ENCODE measurements at regions not wholly inside any gene's neighbourhood (a gene's known extent, or its start where the extent isn't known, plus 50 kb on each side); places are given as distances from the start of the nearest gene placed in this dataset.

GRCh38 chr5:60357302-60357701 is 342.7 kb downstream of the DEPDC1B start:
- H3K36me3 ChIP-seq (ENCODE audit: control insufficient read depth in 1 of 2, insufficient read depth in 2 of 2, low read depth in 1 of 2, low read length in 2 of 2) = no peaks in the 10 kb centered on the region
- H3K4me2 ChIP-seq (ENCODE audit: low read length, poor library complexity, severe bottlenecking) = no peak overlapping the region
- no peak overlapping the region for H2BK15ac ChIP-seq (ENCODE audit: low read depth, poor library complexity, severe bottlenecking)
- H3K9ac ChIP-seq (ENCODE audit: low read length) = no peak overlapping the region
- no peaks in the 10 kb centered on the region for H3K79me1 ChIP-seq (replicated peaks; ENCODE audit: low read length, poor library complexity, severe bottlenecking)
- no peak overlapping the region for H2BK5ac ChIP-seq (ENCODE audit: low read depth, low read length, poor library complexity, severe bottlenecking)
- no peak for DNase-seq
- no peak overlapping the region for H2BK12ac ChIP-seq (ENCODE audit: low read length in 2 of 2)
- H3K4ac ChIP-seq (ENCODE audit: low read depth in 1 of 2, low read length in 2 of 2) = no peak overlapping the region
- H2AK5ac ChIP-seq (ENCODE audit: low read length, severe bottlenecking) = no peak overlapping the region
- no peak overlapping the region for H4K91ac ChIP-seq (ENCODE audit: low read length)
- H3K27ac ChIP-seq (ENCODE audit: low read length, poor library complexity, severe bottlenecking) = no peak overlapping the region
- no peak overlapping the region for H3K18ac ChIP-seq (ENCODE audit: low read depth in 1 of 2, low read length in 2 of 2)
- H2BK120ac ChIP-seq (ENCODE audit: low read depth, low read length) = no peak overlapping the region
- no peaks in the 10 kb centered on the region for H3K27me3 ChIP-seq (ENCODE audit: control insufficient read depth in 1 of 2, insufficient read depth in 1 of 2, low read length in 2 of 2)
- H3K14ac ChIP-seq (ENCODE audit: low read length in 2 of 2) = no peak overlapping the region
- no peak overlapping the region for H3K23ac ChIP-seq (ENCODE audit: low read length in 2 of 2)
- H4K8ac ChIP-seq (ENCODE audit: low read length) = no peak overlapping the region
- no peak overlapping the region for H3K4me3 ChIP-seq (ENCODE audit: insufficient read depth in 1 of 2, low read depth in 1 of 2, low read length in 2 of 2)
- no peaks in the 10 kb centered on the region for H3K4me1 ChIP-seq (ENCODE audit: control insufficient read depth, insufficient read depth, low read depth, low read length)
- H2AFZ ChIP-seq (ENCODE audit: low read depth, low read length) = no peak overlapping the region
- no peaks in the 10 kb centered on the region for H3K9me3 ChIP-seq (ENCODE audit: control insufficient read depth, low read length)

GRCh38 chr5:60356745-60357144 is 343.2 kb downstream of the DEPDC1B start:
- H3K23ac ChIP-seq (ENCODE audit: low read length in 2 of 2) = no peak overlapping the region
- no peaks in the 10 kb centered on the region for H3K36me3 ChIP-seq (ENCODE audit: control insufficient read depth in 1 of 2, insufficient read depth in 2 of 2, low read depth in 1 of 2, low read length in 2 of 2)
- H3K18ac ChIP-seq (ENCODE audit: low read depth in 1 of 2, low read length in 2 of 2) = no peak overlapping the region
- H3K79me1 ChIP-seq (replicated peaks; ENCODE audit: low read length, poor library complexity, severe bottlenecking) = no peaks in the 10 kb centered on the region
- H3K9ac ChIP-seq (ENCODE audit: low read length) = no peak overlapping the region
- H3K4ac ChIP-seq (ENCODE audit: low read depth in 1 of 2, low read length in 2 of 2) = no peak overlapping the region
- H2BK5ac ChIP-seq (ENCODE audit: low read depth, low read length, poor library complexity, severe bottlenecking) = peak overlapping the region; percentile 19
- no peak overlapping the region for H4K8ac ChIP-seq (ENCODE audit: low read length)
- no peak overlapping the region for H2BK120ac ChIP-seq (ENCODE audit: low read depth, low read length)
- no peak overlapping the region for H3K4me2 ChIP-seq (ENCODE audit: low read length, poor library complexity, severe bottlenecking)
- 100% methylated on average over 1 of the region's 2 CpGs for WGBS
- no peak overlapping the region for H2AK5ac ChIP-seq (ENCODE audit: low read length, severe bottlenecking)
- peak overlapping the region; percentile 43 for H4K91ac ChIP-seq (ENCODE audit: low read length)
- no peaks in the 10 kb centered on the region for H3K9me3 ChIP-seq (ENCODE audit: control insufficient read depth, low read length)
- H3K14ac ChIP-seq (ENCODE audit: low read length in 2 of 2) = peak overlapping the region in 1 of 2 experiments; percentile 41
- H3K4me3 ChIP-seq (ENCODE audit: insufficient read depth in 1 of 2, low read depth in 1 of 2, low read length in 2 of 2) = no peak overlapping the region
- DNase-seq = no peak
- no peak overlapping the region for H2BK12ac ChIP-seq (ENCODE audit: low read length in 2 of 2)
- no peaks in the 10 kb centered on the region for H3K4me1 ChIP-seq (ENCODE audit: control insufficient read depth, insufficient read depth, low read depth, low read length)
- no peak overlapping the region for H3K27ac ChIP-seq (ENCODE audit: low read length, poor library complexity, severe bottlenecking)
- no peak overlapping the region for H2AFZ ChIP-seq (ENCODE audit: low read depth, low read length)
- H3K27me3 ChIP-seq (ENCODE audit: control insufficient read depth in 1 of 2, insufficient read depth in 1 of 2, low read length in 2 of 2) = no peaks in the 10 kb centered on the region
- H2BK15ac ChIP-seq (ENCODE audit: low read depth, poor library complexity, severe bottlenecking) = no peak overlapping the region

- H3K27ac ChIP-seq (ENCODE audit: low read length, poor library complexity, severe bottlenecking) = no peak overlapping the region
- H3K4me2 ChIP-seq (ENCODE audit: low read length, poor library complexity, severe bottlenecking) = no peak overlapping the region
- no peak overlapping the region for H3K4ac ChIP-seq (ENCODE audit: low read depth in 1 of 2, low read length in 2 of 2)
- H3K79me1 ChIP-seq (replicated peaks; ENCODE audit: low read length, poor library complexity, severe bottlenecking) = no peaks in the 10 kb centered on the region
- H3K18ac ChIP-seq (ENCODE audit: low read depth in 1 of 2, low read length in 2 of 2) = no peak overlapping the region
- H3K9me3 ChIP-seq (ENCODE audit: control insufficient read depth, low read length) = no peaks in the 10 kb centered on the region
- H2BK12ac ChIP-seq (ENCODE audit: low read length in 2 of 2) = no peak overlapping the region
- H2BK15ac ChIP-seq (ENCODE audit: low read depth, poor library complexity, severe bottlenecking) = no peak overlapping the region
- H3K27me3 ChIP-seq (ENCODE audit: control insufficient read depth in 1 of 2, insufficient read depth in 1 of 2, low read length in 2 of 2) = no peaks in the 10 kb centered on the region
- H2BK5ac ChIP-seq (ENCODE audit: low read depth, low read length, poor library complexity, severe bottlenecking) = no peak overlapping the region
- no peak overlapping the region for H3K23ac ChIP-seq (ENCODE audit: low read length in 2 of 2)
- H4K91ac ChIP-seq (ENCODE audit: low read length) = no peak overlapping the region
- H3K4me1 ChIP-seq (ENCODE audit: control insufficient read depth, insufficient read depth, low read depth, low read length) = no peaks in the 10 kb centered on the region
- no peak overlapping the region for H4K8ac ChIP-seq (ENCODE audit: low read length)
- no peak overlapping the region for H3K4me3 ChIP-seq (ENCODE audit: insufficient read depth in 1 of 2, low read depth in 1 of 2, low read length in 2 of 2)
- H3K9ac ChIP-seq (ENCODE audit: low read length) = no peak overlapping the region
- DNase-seq = no peak
- H2BK120ac ChIP-seq (ENCODE audit: low read depth, low read length) = no peak overlapping the region
- H2AK5ac ChIP-seq (ENCODE audit: low read length, severe bottlenecking) = no peak overlapping the region
- no peaks in the 10 kb centered on the region for H3K36me3 ChIP-seq (ENCODE audit: control insufficient read depth in 1 of 2, insufficient read depth in 2 of 2, low read depth in 1 of 2, low read length in 2 of 2)
- H3K14ac ChIP-seq (ENCODE audit: low read length in 2 of 2) = no peak overlapping the region
- H2AFZ ChIP-seq (ENCODE audit: low read depth, low read length) = no peak overlapping the region
Measured at GRCh38 chr5:60355181-60355580, 344.8 kb downstream of the DEPDC1B start.

- Histone ChIP-seq H3K4ac (ENCODE audit: low read depth in 1 of 2, low read length in 2 of 2) (no peak overlapping the region), H3K9me3 (ENCODE audit: control insufficient read depth, low read length) (no peaks in the 10 kb centered on the region), H3K79me1 (replicated peaks; ENCODE audit: low read length, poor library complexity, severe bottlenecking) (no peaks in the 10 kb centered on the region), H4K8ac (ENCODE audit: low read length) (no peak overlapping the region), H3K18ac (ENCODE audit: low read depth in 1 of 2, low read length in 2 of 2) (no peak overlapping the region), H2BK12ac (ENCODE audit: low read length in 2 of 2) (no peak overlapping the region), H3K23ac (ENCODE audit: low read length in 2 of 2) (no peak overlapping the region), H4K91ac (ENCODE audit: low read length) (no peak overlapping the region), H3K36me3 (ENCODE audit: control insufficient read depth in 1 of 2, insufficient read depth in 2 of 2, low read depth in 1 of 2, low read length in 2 of 2) (no peaks in the 10 kb centered on the region), H2AK5ac (ENCODE audit: low read length, severe bottlenecking) (no peak overlapping the region), H3K27ac (ENCODE audit: low read length, poor library complexity, severe bottlenecking) (no peak overlapping the region), H2BK120ac (ENCODE audit: low read depth, low read length) (no peak overlapping the region), H3K14ac (ENCODE audit: low read length in 2 of 2) (no peak overlapping the region), H3K27me3 (ENCODE audit: control insufficient read depth in 1 of 2, insufficient read depth in 1 of 2, low read length in 2 of 2) (no peaks in the 10 kb centered on the region), H2AFZ (ENCODE audit: low read depth, low read length) (no peak overlapping the region), H3K4me3 (ENCODE audit: insufficient read depth in 1 of 2, low read depth in 1 of 2, low read length in 2 of 2) (no peak overlapping the region), H3K4me2 (ENCODE audit: low read length, poor library complexity, severe bottlenecking) (no peak overlapping the region), H3K4me1 (ENCODE audit: control insufficient read depth, insufficient read depth, low read depth, low read length) (no peaks in the 10 kb centered on the region), H3K9ac (ENCODE audit: low read length) (no peak overlapping the region), H2BK5ac (ENCODE audit: low read depth, low read length, poor library complexity, severe bottlenecking) (no peak overlapping the region), H2BK15ac (ENCODE audit: low read depth, poor library complexity, severe bottlenecking) (no peak overlapping the region)
- DNase-seq = no peak
- WGBS = 92% methylated on average over 1 of the region's 1 CpG
Measured at GRCh38 chr5:60354311-60354710, 345.7 kb downstream of the DEPDC1B start.
